NCI-H526 treated with DMSO at 0.1 percent for 48 hours (cell line): ENCODE measurements at regions not wholly inside any gene's neighbourhood (a gene's known extent, or its start where the extent isn't known, plus 50 kb on each side); places are given as distances from the start of the nearest gene placed in this dataset.

Experiments used
- DNase-seq: peaks from one replicate; lab custom pipeline; 2025; lab: John Stamatoyannopoulos, UW

DNA sequence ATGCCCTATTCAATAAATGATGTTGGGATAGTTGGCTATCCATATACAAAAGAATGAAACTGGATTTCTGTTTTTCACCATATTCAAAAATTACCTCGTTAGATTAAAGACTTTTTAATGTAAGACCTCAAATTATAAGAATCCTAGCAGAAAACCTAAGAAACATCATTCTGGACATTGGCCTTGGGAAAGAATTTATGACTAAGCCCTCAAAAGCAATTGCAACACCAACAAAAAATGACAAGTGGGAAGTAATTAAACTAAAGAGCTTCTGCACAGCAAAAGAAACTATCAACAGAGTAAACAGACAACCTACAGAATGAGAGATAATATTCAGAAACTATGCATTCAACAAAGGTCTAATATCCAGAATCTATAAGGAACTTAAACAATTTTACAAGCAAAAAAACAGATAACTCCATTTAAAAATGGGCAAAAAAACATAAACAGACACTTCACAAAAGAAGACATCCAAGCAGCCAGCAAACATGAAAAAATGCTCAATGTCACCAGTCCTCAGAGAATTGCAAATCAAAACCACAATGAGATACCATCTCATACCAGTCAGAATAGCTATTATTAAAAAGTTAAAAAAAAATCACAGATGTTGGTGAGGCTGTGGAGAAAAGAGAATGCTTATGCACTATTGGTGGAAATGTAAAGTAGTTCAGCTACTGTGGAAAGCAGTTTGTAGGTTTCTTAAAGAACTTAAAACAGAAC, 309.8 kb downstream of the AHR start:
- no peak for DNase-seq

DNA sequence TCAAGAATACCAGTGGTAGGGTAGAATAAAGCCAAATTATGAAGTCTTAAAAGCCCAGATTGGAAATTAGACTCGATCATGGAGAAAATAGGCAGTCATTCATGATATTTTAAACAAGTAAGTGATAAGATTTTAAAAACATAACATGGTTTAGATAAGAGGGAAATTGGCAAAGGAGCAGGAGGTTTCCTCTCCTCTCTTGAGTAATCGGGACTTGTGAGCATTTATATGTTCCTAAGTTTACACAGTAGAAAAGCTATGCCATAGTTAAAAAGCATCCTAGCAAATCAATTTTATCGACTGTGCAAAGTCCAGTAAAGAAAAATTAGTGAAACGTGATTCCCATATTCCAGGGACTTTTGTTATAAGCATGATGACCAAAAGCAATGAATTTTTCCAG, 313.2 kb downstream of the AHR start:
- no peak for DNase-seq

DNA sequence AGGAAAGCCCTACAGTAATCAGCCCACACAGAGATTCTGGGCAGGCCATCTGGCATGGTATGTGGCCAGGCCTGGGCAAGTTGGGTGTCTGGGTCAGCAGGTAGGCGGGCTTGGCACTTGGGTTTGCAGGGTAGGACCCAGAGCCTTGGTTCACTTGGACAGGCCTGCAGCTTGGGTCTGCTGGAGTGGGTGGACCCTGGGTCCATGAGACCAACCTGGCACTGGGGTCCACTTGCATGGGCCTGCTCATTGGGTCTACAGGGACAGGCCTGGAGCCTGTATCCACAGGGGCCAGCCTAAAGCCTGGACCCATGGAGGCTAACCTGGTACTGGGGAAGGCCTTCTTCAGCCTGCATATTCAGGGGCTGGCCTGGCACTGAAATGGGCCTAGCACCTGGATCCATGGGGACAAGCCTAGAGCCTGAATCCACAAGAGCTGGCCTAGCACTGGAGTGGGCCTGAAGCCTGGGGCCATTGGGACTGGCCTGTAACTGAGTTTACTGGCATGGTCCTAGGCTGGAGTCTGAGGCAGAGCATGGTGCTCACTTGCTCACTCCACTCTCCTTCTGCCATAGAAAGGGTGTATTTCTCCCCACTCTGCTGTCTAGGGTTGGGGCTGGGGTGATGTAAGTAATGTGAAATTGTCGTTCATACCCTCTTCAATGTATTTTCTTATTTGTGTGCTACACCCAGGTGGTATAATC, 315.0 kb downstream of the AHR start:
- no peak for DNase-seq

DNA sequence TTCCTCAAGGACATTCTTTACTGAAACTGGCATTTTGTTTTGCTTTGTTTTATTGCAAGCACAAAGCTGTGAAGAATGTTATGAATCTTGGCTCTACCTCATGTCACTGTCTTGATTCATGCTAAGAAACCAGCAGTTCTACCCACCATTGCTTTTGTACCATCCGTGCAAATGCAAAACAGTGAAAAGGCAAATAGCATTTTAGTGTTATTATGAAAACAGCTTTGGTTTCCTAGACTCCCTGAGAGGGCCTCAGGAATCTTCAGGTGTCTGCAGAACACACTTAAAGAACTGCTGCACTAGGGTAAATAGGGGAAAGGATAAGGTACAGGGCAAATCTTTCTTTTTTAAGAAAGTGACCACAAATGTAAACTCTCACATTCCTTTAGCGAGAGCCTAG, 318.9 kb downstream of the AHR start:
- no peak for DNase-seq

DNA sequence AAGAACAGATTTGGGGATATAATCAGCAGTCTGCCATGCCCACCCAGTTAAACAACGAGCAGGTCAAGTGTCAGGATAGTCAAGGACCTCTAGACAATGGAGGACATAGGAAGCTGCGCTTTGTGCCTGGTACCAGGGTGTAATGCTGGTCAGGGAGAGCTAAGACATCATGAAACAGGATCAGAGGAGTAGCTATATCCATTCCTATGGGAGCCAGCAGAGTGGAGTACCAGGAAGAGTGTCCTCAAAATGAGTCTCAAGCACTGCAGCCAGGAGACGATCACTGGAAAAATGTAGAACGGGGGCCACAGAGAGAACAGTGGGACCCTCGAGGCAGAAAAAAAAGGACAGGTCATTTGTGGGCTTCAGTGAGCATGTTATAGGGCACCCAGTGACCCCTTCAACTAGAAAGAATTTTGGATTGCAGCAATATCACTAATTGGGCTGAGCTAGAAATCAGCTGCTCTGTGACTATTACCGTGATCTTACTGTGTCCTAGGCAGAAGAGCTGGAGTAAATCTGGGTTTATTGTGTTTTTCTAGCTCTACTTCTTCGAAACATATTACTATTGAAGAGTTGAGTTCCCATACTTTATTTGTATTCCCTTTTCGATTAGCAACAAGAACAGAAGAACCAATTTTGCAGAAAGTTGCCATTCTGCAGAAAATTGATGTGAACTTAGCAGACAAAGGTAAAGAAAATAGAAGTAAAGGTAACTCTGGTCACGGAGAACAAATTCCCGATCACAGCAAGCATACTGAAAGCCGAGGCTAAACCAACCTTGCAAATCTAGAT, 319.6 kb downstream of the AHR start:
- DNase-seq: no peak

DNA sequence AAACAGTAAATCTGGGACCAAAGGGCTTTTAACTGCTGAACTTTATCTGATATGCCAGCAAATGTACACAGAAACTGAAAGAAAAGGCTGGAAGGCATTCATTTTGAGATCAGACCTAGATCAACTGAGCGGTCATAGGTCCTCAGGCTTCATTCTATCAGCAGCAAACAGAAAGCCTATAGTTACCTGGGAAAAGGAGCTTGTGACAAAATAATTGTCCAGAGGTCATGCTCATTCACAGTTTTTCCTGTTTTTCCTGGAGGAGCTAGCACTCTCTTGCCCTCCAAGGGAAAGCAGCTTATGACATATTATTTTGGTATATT, 320.2 kb downstream of the AHR start:
- no peak for DNase-seq

DNA sequence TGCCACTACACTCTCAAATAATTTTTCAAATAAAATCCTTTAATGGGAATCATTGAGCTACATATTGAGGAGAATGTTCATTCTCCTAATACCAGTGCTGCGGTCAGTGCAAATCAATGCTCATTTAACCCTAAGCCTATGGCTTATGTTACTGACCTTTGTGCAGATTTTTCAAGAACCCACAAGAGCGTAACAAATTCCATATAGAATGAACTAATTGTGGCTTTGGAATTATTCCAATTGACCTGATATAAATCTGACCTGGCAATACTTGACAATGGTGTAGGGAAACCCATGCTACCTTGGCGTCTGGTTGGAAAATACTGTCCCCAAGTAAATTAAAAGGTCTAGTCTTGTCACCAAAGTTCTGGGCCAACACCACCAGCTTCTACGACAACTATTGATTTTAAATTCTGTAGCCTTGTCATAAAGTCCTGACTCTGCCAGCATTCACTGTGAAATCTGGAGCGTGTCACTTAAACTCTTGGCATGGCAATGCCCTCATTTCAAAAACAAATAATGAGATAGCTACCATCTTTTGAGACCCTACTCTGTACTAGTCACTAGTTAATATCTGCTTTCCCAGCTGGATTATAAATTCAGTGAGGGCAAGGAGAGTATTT, 320.9 kb downstream of the AHR start:
- DNase-seq: no peak

DNA sequence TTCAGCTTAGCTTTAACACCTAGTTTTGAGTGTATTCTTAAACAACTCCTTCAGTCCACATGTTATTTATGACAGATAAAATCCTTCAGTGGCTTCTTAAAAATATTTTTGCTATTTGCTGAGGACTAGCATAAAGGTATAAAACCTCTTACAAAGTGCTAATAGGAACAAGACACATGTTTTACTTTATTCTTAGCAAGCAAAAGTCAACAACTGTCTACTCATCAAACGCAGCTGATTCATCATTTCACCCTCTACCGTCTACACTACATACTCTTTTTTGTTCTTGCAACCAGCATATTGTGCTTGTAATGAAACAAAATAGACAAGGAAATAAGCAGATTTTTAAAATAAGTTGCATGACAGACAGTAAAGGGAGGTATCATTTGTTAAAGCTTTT, 319.7 kb downstream of the SNX13 start:
- DNase-seq: no peak

DNA sequence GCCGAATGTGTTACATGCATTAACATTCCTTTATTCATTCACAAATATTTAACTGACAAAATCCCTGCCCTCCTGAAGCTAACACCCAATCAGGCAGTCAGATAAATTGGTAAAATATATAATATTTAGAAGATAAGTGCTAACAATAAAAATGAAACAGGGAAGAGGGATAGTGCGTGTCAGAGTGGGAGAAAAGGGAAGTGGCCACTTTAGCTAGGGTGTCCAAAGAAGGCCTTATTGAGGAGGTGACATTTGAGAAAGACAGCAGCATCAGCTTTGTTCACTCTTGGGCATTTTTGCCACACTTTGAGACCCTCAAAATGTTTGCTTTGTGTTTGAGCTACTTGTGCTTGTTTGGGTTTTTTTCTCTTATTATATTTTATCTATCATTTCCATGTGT, 317.8 kb downstream of the SNX13 start:
- no peak for DNase-seq

DNA sequence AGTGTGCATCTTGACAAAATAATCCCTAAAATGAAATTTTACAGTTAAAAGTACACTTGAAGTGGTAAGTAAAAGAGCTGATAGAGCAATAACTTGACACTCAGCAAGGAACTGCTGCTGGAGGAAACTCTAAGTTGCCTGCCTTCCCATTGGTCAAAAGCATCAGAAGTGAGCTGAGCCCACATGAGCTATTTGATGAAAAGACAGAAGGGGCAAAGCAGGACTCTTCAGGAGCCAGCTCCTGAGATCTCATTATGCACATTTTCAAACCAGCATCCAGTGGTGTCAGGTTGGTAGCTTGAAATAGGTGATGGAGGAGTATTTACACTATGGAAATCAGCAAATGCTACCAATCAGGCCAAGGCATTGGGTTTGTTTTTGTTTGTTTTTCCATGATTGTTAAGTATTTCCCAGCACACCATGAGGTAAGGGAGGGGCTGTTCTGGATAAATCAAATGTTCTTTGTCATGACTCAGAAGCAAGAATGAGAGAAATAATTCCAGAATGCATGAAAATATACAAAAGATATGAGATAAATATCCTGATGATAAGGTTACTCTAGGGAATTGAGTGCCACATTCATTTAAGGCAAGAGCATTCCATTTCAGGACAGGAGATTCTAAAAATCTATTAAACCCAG, 316.6 kb downstream of the SNX13 start:
- no peak for DNase-seq

DNA sequence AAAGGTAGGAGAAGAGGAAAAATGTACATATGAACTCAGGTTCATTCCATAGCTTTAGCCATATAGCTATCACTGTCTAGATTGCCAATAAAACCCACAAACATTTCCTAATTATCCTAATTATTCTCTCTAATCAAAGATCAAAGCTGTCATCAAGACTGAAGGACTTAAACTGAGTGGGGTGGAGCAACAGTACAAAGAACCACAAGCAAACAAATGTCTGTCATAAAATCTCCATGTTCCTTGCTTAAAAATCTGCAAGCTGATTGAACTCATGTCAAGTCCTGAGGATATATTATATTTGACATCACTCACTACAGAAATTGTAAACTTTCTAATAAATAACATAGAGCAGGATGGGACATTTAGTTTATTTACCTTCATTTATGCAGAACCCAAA, 315.9 kb downstream of the SNX13 start:
- DNase-seq: no peak

DNA sequence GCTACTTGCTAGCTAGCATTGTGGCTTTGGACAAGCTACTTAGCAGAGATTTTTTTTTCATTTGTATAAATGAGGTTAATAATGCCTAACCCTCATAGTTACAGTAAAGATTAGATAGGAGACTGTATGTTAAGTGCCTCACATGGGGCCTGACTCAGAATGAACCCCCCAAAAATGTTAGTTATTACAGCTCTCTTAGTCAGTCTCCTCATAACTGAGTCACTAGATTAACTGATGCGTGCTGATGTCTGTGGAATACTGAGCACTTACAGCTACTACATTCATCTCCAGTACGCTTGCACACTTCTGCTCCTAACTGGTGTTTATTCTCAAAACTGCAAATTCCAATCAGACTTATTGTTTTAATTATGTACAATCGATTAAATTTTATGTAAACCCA, 315.3 kb downstream of the SNX13 start:
- DNase-seq: no peak

DNA sequence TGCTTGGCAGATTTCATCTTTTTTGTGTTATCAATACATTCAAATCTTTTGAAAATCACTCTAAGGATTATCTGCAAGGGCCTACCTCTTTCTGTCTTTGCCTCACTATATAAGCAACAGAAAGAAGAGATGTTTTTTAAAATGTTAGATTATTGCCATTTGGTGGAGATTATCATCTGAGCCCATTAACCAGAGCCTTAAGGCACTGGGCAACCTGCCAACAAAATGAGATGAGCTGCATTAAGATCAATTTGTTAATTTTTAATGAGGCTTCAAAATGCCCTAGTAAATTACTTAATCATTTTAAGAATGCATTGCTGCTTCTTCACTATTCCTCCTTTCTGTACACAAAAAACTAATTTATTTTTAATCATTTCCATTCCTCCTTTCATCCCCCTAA, 314.1 kb downstream of the SNX13 start:
- no peak for DNase-seq

DNA sequence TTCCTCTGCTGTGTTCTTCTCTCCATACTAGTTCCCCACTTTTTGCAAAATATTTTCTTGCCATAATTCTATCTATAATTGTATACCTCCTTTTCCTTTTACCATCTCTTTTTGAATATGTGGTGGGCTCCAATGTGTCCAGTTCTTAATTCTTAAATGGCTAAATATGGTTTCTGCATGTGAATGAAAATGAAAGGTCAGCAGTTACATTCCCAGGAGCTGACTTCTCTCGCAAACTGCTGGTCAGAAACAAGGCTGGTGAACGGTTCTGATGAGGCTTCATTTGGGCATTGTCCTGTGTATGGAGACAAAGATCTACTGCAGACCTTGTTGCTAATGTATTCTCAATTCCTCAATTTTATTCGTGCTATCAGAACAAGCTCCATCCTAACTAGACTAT, 309.2 kb downstream of the SNX13 start:
- DNase-seq: no peak

DNA sequence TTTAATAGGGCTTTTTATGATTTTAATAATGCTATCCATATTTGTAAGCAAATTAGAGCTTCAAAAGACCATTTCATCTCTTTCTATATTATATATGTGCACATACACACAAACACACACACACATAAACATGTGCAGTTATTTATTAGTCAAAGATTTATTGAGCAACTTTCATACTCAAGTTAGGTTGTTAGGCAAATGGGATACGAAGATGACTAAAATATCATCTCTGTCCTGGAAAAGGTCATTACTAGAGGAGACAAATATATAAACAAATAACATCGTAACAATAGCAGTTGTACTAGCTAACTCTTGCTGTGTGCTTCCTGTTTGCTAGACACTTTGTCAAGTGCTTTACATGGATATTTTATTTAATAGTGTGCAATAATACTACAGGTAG, 307.9 kb downstream of the SNX13 start:
- no peak for DNase-seq

DNA sequence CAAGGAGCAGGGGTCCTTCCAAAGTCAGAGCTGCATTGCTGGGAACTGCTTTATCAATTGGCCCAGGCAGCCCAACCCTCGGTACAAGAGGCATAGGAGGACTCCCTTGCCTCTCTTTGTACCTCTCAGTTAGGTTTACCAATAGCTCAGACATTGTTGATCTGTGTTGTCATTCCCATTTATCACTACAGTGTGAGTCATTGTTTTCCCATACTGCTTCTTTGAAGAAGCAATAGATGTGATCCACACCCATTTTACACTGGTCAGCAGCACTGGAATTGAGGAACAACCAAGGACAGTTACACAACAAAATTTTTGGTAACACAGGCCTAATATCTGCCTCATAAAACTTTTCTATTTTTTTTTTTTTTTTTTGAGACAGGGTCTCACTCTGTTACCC, 307.2 kb downstream of the SNX13 start:
- DNase-seq: no peak

DNA sequence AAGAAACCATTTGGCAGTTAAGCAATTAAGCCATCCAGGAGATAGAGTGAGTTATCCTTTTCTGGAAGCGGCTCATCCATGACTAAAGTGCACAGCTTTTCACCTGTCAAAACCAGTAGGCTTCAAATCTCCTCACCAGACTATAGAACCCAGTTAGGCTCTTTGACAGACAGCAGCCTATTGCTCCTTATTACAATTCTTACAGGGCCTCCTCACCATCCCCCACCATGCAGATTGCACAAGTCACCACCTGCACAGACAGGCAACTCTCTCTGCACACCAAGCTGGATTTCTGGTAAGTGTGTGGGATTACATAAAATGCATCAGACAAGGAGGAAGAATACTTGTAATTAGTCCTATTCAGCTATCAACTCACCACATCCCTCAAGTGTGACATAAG, 301.6 kb downstream of the SNX13 start:
- DNase-seq: no peak

DNA sequence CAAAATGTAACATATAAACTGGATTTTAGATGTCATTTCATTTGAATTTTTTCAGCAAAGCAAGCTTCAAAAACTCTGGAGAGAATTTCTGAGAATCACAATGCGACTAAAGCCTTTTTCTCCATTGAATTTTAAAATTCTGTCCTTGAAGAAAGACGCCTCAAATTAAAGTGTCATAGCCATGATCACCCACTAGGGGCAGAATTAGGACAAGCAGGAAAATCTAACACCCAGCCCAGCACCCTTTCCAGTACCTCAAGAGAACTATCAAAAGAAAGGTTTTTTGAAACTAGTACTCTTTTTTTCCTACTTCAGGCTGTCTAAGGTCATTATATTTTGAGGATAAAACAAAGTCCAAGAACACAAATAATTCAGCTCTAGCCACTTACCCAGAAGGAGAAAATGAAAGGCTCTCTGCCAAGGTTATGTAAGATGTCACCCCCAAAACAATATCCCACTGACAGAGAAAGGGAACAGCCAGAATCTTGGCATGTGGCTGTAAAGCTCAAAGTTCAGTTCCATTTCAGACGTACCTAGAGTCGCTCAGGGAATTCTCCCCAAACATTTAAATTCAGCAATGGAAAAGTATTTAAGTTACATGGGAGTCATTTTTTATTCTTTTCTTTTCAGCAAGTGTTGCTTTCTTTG, 299.4 kb downstream of the SNX13 start:
- peak; percentile 25 for DNase-seq

DNA sequence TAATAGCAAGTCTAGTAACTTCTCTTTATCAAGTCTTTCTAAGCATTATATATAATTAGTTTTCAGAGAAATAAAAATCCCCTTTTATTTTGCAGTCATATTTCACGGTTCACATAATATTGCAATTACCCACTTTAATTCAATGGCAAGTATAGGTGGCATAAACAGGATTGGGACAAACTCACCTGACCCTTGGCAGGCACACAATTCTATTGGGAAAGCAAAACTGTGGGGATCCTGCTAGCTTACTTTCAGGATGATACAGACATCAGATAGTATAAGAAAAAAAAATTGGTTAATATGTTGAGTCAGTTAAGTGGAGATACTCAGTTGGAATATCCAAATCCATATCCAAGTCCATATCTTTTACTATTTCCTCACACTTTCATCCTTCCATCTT, 294.8 kb downstream of the SNX13 start:
- no peak for DNase-seq

DNA sequence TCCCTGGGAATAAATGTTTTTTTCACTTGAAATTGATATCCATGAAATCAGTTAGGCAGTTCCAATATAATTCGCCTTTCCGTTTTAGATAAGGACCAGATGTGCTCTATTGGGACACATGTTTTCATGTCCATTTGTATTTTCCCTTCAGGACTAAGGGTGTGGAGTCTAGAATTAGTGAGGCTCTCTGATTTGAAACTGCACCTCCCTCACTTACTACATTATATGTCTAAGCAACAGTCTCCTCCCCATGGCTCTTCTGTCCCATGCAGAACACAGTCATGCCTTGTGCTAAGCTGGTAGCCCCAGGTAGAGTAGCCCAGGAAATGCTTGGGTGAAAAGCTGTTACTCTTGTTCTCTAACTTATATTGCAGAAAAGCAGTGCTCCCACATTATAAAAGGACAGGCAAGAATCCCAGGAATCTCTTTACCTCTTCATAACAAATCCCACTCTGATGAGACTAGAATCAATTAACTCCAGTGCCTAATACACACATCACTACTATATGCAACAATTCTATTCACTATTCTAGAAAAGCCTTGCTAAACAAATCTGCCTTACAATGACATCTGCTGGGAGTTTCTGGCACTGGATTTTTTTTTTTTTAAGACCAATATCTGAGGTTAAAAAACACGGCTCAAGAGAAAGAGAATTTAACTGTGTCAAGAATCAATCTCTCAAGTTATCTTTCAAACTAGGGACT, 293.9 kb downstream of the SNX13 start:
- DNase-seq: no peak

DNA sequence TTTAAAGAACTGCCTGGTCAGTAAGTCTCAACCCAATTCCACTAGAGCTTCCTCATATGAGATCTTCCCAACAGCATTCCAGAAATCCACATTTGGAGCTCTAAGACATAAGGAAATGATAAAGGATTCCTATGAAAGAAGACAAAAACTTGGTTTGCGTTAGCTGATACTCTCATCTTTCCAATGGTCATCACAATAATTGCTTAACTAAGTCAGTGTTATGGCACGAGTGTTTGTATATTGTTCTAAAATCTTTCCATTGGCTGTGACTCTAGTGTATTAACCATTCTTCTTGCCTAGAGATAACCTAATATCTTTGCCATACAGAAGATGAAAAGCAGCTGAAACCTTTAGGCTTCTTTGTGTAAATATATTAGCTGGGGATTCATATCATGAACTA, 289.0 kb downstream of the SNX13 start:
- DNase-seq: no peak
